GM21367 (cell line): ENCODE measurements at regions not wholly inside any gene's neighbourhood (a gene's known extent, or its start where the extent isn't known, plus 50 kb on each side); places are given as distances from the start of the nearest gene placed in this dataset.
"Not testable (repeated sequence)": the region's sequence is repeated elsewhere in the genome, so short reads cannot be mapped to it uniquely, and the experiment has no call there.

Experiments
- ATAC-seq: cut with Tn5 transposase; IDR thresholded peaks from one replicate; pipeline ENCODE4 v1.9.1; 2021; ENCODE audit not compliant: unreplicated experiment

GRCh38 chr15:69704229-69704628 is 251.6 kb downstream of the RPLP1 start:
- ATAC-seq = no peak

- no peak for ATAC-seq
These were observed 252.1 kb downstream of the RPLP1 start for GRCh38 chr15:69704700-69705099.

- no peak for ATAC-seq
These were observed 253.9 kb downstream of the RPLP1 start for GRCh38 chr15:69706353-69707097.

- not testable (repeated sequence) for ATAC-seq
These were observed 254.6 kb downstream of the RPLP1 start for GRCh38 chr15:69707241-69707640.

- ATAC-seq = not testable (repeated sequence)
These were observed 256.0 kb downstream of the RPLP1 start for GRCh38 chr15:69708436-69709122.

- ATAC-seq = no peak
These were observed 260.4 kb downstream of the RPLP1 start for GRCh38 chr15:69712991-69713390.

- ATAC-seq = peak; percentile 71
These were observed 261.3 kb downstream of the RPLP1 start for GRCh38 chr15:69713726-69714559.

GRCh38 chr15:69715210-69715609 is 262.6 kb downstream of the RPLP1 start:
- ATAC-seq = no peak

- ATAC-seq = no peak
These were observed 265.8 kb downstream of the RPLP1 start for GRCh38 chr15:69718436-69718835.

- no peak for ATAC-seq
These were observed 266.3 kb downstream of the RPLP1 start for GRCh38 chr15:69718916-69719315.

- no peak for ATAC-seq
These were observed 267.1 kb downstream of the RPLP1 start for GRCh38 chr15:69719527-69720240.

GRCh38 chr15:69720536-69720935 is 267.9 kb downstream of the RPLP1 start:
- no peak for ATAC-seq

- ATAC-seq = no peak
These were observed 270.3 kb downstream of the RPLP1 start for GRCh38 chr15:69722924-69723323.

- ATAC-seq = no peak
These were observed 270.9 kb downstream of the RPLP1 start for GRCh38 chr15:69723404-69724096.

GRCh38 chr15:69724333-69724732 is 271.7 kb downstream of the RPLP1 start:
- ATAC-seq = no peak

- ATAC-seq = no peak
These were observed 272.7 kb downstream of the RPLP1 start for GRCh38 chr15:69725275-69725674.

GRCh38 chr15:69725957-69726356 is 273.3 kb downstream of the RPLP1 start:
- no peak for ATAC-seq

- ATAC-seq = no peak
These were observed 274.7 kb downstream of the RPLP1 start for GRCh38 chr15:69727121-69727924.

- no peak for ATAC-seq
These were observed 276.6 kb downstream of the RPLP1 start for GRCh38 chr15:69729167-69729748.
